SIG-M5 (cell line): ENCODE measurements at regions not wholly inside any gene's neighbourhood (a gene's known extent, or its start where the extent isn't known, plus 50 kb on each side); places are given as distances from the start of the nearest gene placed in this dataset.

Experiments used
- DNase-seq: peaks from one replicate; lab custom pipeline; 2025; lab: John Stamatoyannopoulos, UW

- no peak for DNase-seq
Observed at GRCh38 chr4:120525106-120525505, 397.4 kb downstream of the PRDM5 start.

DNA sequence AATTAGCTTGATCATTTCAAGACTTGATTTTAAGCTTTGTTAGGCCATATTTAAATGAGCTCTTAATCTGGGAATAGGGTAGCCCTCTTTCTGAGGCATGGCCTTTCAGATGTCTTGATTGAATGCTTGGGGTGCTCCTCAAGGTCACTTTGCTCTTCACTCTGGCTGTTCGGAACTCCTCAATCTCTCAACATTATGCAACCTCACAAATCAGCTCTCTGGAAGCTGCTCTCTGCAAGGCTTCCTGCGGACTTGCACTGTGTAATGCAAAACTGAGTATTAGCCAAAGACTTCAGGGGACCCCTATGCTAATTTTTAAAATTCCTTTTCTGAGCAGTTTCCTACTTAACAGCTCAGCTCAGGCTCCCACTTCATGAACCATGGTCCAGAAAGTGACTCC lies 398.3 kb downstream of the PRDM5 start:
- DNase-seq: no peak

- DNase-seq: no peak
Observed at GRCh38 chr4:120520761-120521160, 401.8 kb downstream of the PRDM5 start.

DNA sequence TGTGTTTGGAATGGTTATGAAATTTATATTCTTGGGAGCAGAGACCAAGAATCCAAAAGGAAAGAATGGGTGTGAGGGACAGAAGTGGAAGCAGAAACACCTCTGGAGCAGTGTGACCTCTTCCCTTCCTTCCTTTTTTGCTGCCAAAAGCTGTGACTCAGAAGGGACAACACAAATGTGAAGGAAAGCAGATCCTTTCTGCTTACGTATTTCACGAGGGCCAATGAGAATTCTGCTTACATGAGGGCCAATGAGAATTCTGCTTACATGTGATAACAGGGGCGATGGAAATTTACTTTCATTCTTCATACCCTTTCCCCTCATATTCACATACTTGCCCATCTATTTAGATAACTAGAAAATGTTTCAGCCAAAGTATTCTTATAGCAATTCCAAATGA lies 404.6 kb downstream of the PRDM5 start:
- DNase-seq: no peak

GRCh38 chr4:120509719-120510118 lies 412.8 kb downstream of the PRDM5 start:
- DNase-seq: no peak

- DNase-seq: no peak
Observed at GRCh38 chr4:120509222-120509621, 413.3 kb downstream of the PRDM5 start.

DNA sequence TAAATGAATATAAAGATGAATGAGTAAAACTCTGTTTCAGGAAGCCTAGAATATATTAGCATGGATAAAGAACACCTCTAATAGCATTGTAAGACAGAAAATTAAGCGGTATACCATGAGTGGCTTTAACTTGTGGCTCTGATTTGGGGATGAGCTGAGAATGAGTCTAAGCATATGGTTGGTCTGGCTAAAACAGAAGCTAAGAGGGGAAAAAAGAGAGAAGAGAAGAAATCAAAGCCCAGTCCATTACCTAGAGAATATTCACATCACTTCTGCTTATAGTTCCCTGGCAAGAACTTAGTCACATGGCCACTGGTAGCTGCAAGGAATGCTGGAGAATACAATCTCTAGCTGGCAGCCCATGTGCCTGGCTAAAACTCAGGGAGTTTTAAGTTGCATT lies 414.5 kb downstream of the PRDM5 start:
- DNase-seq: no peak

GRCh38 chr4:120506536-120506935 lies 416.0 kb downstream of the PRDM5 start:
- DNase-seq: no peak

DNA sequence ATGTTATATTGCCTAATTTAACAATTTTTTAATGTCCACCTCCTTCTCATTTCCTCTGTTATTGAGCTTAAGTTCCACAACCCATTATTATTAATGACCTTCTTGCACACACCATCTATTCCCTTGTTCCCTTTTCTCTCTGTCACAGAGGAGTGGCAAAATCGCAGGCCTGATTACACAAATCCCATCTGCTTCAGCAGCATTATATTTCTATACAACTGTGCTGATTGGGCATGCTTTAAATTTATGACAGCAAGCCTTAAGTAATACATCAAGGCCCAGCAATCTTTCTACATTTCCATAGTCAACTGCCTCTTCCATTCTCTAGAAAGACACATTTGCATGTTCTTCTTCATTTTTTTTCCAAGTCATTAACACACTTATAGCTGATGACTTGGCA lies 423.8 kb downstream of the PRDM5 start:
- DNase-seq: no peak

GRCh38 chr4:120491481-120491880 lies 424.8 kb upstream of the MAD2L1 start:
- DNase-seq: no peak

- no peak for DNase-seq
Observed at GRCh38 chr4:120481756-120482155, 415.1 kb upstream of the MAD2L1 start.

DNA sequence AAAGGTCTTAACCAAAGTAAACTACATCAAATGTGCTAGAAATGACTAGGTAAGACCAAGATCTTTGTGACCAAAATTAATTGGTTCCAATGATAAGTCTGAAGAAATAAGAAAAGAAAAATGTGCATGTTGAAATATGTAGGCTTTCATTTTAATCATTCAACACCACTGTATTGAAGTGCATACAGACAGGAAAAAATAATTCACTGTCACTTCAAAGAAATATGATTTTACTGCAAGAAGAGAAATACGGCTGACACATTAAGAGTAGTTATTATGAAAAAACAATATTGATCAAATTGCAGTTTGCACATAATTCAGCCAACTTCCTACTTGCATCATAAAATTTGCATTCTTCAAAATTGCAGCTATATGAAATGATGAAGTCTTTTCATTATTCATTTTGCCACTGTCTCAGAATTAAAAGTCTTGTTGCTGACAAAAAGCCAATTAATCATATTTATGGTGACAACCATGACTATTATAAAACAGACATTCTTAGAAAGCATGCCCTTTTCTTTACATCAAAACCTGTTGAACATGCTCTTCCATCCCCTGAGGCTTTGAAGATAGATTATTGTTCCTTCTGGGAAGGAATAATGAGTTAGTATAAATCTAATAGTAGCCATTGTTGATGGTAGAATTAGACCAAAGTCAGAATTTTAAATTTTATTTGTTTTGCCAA lies 405.9 kb upstream of the MAD2L1 start:
- DNase-seq: no peak

DNA sequence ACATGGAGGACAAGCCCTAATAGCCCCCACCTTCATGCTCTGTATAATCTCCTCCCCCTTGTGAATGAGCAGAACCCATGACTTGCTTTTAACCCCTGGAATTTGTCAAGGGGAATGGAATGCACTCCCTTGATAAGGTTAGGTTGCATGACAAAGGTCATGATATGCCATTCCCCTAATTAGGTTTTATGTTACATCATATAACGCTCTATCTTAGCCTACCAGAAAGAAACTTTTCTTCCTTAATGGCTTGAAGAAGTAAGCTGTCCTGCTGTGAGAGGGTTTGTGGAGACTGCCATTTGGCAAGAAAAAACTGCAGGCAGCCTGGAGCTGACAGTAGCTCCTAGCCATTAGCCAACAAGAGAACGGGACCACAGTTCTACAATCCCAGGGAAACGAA lies 399.8 kb upstream of the MAD2L1 start:
- no peak for DNase-seq

- DNase-seq: no peak
Observed at GRCh38 chr4:120454788-120455187, 388.1 kb upstream of the MAD2L1 start.

GRCh38 chr4:120452536-120452935 lies 385.9 kb upstream of the MAD2L1 start:
- no peak for DNase-seq

DNA sequence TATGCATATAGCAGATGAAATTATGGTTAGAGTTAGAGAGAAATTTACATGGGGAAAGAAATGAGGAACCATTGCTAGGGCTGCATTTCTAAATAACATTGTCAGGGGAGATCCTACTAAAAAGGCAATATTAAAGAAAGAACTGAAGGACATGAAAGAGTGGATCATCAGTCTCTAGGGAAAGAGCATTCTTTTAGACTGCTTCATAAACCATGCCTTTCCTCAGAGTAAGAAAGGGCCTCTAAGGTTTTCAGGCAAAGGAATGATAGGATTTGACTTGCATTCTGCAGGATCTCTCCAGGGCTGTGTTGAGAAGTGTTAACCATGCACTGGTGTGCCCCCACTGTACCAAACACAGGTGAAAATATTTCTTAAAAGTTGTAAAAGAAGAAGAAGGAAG lies 385.4 kb upstream of the MAD2L1 start:
- no peak for DNase-seq

DNA sequence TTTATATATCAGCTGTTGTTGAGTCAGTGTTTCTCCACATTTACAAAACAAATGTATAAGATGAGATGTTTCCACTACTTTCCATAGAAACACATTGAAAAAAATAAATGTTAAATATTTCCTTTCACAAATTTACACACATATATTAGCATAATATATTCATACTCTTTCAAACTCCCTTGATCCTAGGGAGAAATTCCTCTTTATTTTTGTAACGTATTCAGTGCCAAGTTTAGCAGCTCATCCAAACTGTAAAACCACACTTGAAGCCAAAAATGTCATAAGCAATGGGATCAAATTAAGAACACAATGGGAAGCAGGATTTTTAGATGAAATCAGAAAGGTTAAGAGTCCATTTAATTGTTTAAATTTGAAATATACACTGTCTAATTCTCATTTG lies 381.1 kb upstream of the MAD2L1 start:
- DNase-seq: no peak

DNA sequence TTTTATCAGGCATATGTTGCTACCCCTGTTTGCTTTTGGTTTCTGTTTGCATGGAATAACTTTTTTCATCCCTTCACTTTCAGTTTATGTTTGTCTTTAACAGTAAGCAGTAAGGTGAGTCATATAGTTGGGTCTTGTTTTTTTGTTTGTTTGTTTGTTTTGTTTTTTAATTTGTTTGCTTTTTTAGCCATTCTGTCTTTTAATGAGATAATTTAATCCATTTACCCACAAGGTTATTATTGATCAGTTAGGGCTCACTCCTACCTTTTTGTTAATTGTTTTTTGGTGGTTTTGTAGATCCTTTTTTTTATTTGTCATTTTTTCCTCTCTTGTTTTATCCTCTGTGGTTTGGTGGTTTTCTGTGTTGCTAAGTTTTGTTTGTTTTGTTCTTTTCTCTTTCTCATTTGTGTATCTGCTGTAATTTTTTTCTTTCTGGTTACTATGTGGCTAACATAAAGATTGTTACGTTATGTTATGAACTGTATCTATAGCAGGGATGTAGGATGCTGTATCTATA lies 379.5 kb upstream of the MAD2L1 start:
- no peak for DNase-seq

DNA sequence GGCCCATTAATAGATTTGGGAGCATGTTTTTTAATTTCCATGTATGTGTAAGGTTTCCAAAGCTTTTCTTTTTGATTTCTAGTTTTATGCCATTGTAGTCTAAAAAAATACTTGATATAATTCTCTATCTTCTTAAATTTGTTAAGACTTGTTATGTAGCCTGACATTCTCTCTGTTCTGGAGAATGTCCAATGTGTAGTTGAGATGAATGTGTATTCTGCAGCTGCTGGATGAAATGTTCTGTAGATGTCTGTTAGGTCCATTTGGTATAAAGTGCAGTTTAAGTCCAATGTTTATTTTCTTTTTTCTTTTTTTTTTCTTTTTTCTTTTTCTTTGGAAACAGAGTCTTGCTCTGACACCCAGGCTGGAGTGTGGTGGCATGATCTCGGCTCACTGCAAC lies 378.5 kb upstream of the MAD2L1 start:
- no peak for DNase-seq

DNA sequence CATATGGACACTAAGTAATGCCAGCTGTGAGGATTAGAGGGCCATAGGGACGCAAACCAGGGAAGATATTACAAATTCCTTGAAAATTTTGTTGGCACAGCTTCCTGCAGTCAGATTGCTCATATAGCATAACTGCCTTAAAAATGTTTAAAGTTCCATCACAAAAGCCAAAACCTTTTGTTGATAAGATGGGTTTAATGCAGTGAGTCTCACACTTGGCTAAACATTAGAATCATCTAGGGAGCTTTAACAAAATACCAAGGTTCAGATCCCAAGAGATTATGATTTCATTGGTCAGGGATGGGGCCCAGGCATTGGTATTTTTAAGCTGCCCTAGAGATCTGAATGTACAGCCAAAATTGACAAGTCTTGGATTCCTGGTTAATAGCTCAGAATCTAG lies 376.5 kb upstream of the MAD2L1 start:
- DNase-seq: no peak

DNA sequence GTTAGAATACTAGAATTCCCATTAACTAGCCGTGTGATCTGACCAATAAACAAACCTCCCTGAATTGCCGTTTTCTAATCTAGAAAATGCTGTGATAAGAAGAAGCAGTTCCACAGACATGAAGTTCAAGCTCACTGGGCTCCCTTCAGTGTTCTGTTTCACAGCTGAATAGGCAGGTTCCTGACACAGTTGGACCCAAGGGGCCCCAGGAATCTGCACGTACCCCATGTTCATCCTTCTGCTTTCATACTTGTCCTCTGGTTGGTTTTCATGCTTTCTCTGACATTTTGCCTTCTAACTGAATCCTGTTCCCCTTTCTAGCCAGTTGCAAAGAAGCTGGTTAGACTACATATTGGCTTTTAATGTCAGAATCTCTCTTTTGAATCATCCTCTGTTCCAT lies 374.1 kb upstream of the MAD2L1 start:
- DNase-seq: no peak

GRCh38 chr4:120435179-120435578 lies 368.5 kb upstream of the MAD2L1 start:
- DNase-seq: no peak

GRCh38 chr4:120434756-120435155 lies 368.1 kb upstream of the MAD2L1 start:
- DNase-seq: no peak

DNA sequence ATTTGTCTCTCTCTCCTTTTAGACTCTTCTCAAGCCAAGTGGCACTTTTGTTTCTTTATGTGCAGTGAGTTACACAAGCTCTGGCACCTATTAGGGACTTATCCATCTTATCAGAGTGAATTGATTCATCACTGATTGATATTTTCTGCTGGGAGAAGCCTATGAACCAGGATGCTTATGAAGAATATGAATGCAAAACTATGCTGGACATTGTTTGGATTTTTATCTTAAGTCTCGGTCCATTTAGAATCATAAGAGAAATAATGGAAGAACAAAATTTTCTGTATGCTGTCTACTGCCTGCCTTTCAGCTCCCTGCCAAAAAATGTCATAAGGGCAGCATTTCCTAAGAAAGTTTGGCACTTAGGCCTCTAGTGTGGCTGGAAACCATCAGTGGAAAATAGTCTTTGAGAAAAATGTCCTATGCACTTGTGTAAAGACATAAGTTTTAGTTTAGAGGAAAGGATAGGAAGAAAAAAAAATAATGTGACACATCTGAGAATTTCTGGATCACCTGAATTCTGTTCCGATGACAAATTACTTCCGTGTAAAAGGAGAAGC lies 365.7 kb upstream of the MAD2L1 start:
- DNase-seq: no peak
